Activated CD8-positive, alpha-beta memory T cell treated with anti-CD3 and anti-CD28 coated beads for 24 hours (primary cell): ENCODE measurements at regions not wholly inside any gene's neighbourhood (a gene's known extent, or its start where the extent isn't known, plus 50 kb on each side); places are given as distances from the start of the nearest gene placed in this dataset.

Source experiments
- DNase-seq: peaks from one replicate; pipeline ENCODE4 v3.0.0-alpha.2; 2020

- no peak for DNase-seq
Observed at GRCh38 chr3:14590569-14590968, 50.4 kb upstream of the GRIP2 start.

GRCh38 chr3:14592390-14592789 is 52.2 kb upstream of the GRIP2 start:
- no peak for DNase-seq

GRCh38 chr3:14592836-14593235 is 52.7 kb upstream of the GRIP2 start:
- no peak for DNase-seq

GRCh38 chr3:14594234-14594633 is 54.1 kb upstream of the GRIP2 start:
- DNase-seq: no peak

GRCh38 chr3:14595561-14595960 is 55.4 kb upstream of the GRIP2 start:
- DNase-seq: no peak

GRCh38 chr3:14597266-14597665 is 54.3 kb upstream of the CCDC174 start:
- no peak for DNase-seq

GRCh38 chr3:14598143-14598569 is 53.4 kb upstream of the CCDC174 start:
- DNase-seq: peak; percentile 65

- no peak for DNase-seq
Observed at GRCh38 chr3:14599488-14599887, 52.1 kb upstream of the CCDC174 start.

- no peak for DNase-seq
Observed at GRCh38 chr3:14600075-14600474, 51.5 kb upstream of the CCDC174 start.

GRCh38 chr3:14600856-14601610 is 50.5 kb upstream of the CCDC174 start:
- DNase-seq: no peak

- DNase-seq: no peak
Observed at GRCh38 chr3:14601692-14602005, 49.9 kb upstream of the CCDC174 start.
